ENCODE measurements at regions not wholly inside any gene's neighbourhood (a gene's known extent, or its start where the extent isn't known, plus 50 kb on each side); places are given as distances from the start of the nearest gene placed in this dataset.
"Not testable (repeated sequence)": the region's sequence is repeated elsewhere in the genome, so short reads cannot be mapped to it uniquely, and the experiment has no call there.

GRCh38 chr18:22585333-22585732 lies 167.6 kb upstream of the CTAGE1 start:
- H3K9me3 ChIP-seq (ENCODE audit: control insufficient read depth, low read depth, low read length), result no peaks in the 10 kb centered on the region
- H3K4me3 ChIP-seq (ENCODE audit: low read length), result no peak overlapping the region
- H3K4me1 ChIP-seq (ENCODE audit: control insufficient read depth, low read depth, low read length), result no peaks in the 10 kb centered on the region
- no peaks in the 10 kb centered on the region for H3K27me3 ChIP-seq (ENCODE audit: control insufficient read depth, insufficient read depth, low read length)
- no peak overlapping the region for H3K27ac ChIP-seq (ENCODE audit: low read length)
- no peak overlapping the region for H3K9ac ChIP-seq (ENCODE audit: low read length)
- no peaks in the 10 kb centered on the region for H3K36me3 ChIP-seq (ENCODE audit: control insufficient read depth, low read depth, low read length)

GRCh38 chr18:22585821-22586220 lies 168.1 kb upstream of the CTAGE1 start:
- Histone ChIP-seq H3K9me3 (ENCODE audit: control insufficient read depth, low read depth, low read length) (no peaks in the 10 kb centered on the region), H3K27me3 (ENCODE audit: control insufficient read depth, insufficient read depth, low read length) (no peaks in the 10 kb centered on the region), H3K9ac (ENCODE audit: low read length) (no peak overlapping the region), H3K36me3 (ENCODE audit: control insufficient read depth, low read depth, low read length) (no peaks in the 10 kb centered on the region), H3K27ac (ENCODE audit: low read length) (no peak overlapping the region), H3K4me3 (ENCODE audit: low read length) (no peak overlapping the region), H3K4me1 (ENCODE audit: control insufficient read depth, low read depth, low read length) (no peaks in the 10 kb centered on the region)

- no peaks in the 10 kb centered on the region for H3K36me3 ChIP-seq (ENCODE audit: control insufficient read depth, low read depth, low read length)
- no peak overlapping the region for H3K4me3 ChIP-seq (ENCODE audit: low read length)
- H3K9ac ChIP-seq (ENCODE audit: low read length), result no peak overlapping the region
- no peaks in the 10 kb centered on the region for H3K4me1 ChIP-seq (ENCODE audit: control insufficient read depth, low read depth, low read length)
- no peaks in the 10 kb centered on the region for H3K9me3 ChIP-seq (ENCODE audit: control insufficient read depth, low read depth, low read length)
- H3K27me3 ChIP-seq (ENCODE audit: control insufficient read depth, insufficient read depth, low read length), result no peaks in the 10 kb centered on the region
- H3K27ac ChIP-seq (ENCODE audit: low read length), result no peak overlapping the region
Measured at GRCh38 chr18:22591222-22591621, 173.5 kb upstream of the CTAGE1 start.

- Histone ChIP-seq H3K4me3 (ENCODE audit: low read length) (no peak overlapping the region), H3K4me1 (ENCODE audit: control insufficient read depth, low read depth, low read length) (no peaks in the 10 kb centered on the region), H3K9me3 (ENCODE audit: control insufficient read depth, low read depth, low read length) (no peaks in the 10 kb centered on the region), H3K36me3 (ENCODE audit: control insufficient read depth, low read depth, low read length) (no peaks in the 10 kb centered on the region), H3K9ac (ENCODE audit: low read length) (no peak overlapping the region), H3K27ac (ENCODE audit: low read length) (no peak overlapping the region), H3K27me3 (ENCODE audit: control insufficient read depth, insufficient read depth, low read length) (no peaks in the 10 kb centered on the region)
Measured at GRCh38 chr18:22594155-22594690, 176.5 kb upstream of the CTAGE1 start.

GRCh38 chr18:22601481-22601880 lies 183.8 kb upstream of the CTAGE1 start:
- Histone ChIP-seq H3K27ac (ENCODE audit: low read length) (no peak overlapping the region), H3K9me3 (ENCODE audit: control insufficient read depth, low read depth, low read length) (no peaks in the 10 kb centered on the region), H3K27me3 (ENCODE audit: control insufficient read depth, insufficient read depth, low read length) (no peaks in the 10 kb centered on the region), H3K4me3 (ENCODE audit: low read length) (no peak overlapping the region), H3K4me1 (ENCODE audit: control insufficient read depth, low read depth, low read length) (no peaks in the 10 kb centered on the region), H3K36me3 (ENCODE audit: control insufficient read depth, low read depth, low read length) (no peaks in the 10 kb centered on the region), H3K9ac (ENCODE audit: low read length) (no peak overlapping the region)

- H3K36me3 ChIP-seq (ENCODE audit: control insufficient read depth, low read depth, low read length); H3K27ac ChIP-seq (ENCODE audit: low read length); H3K27me3 ChIP-seq (ENCODE audit: control insufficient read depth, insufficient read depth, low read length); H3K4me3 ChIP-seq (ENCODE audit: low read length); H3K9ac ChIP-seq (ENCODE audit: low read length); H3K4me1 ChIP-seq (ENCODE audit: control insufficient read depth, low read depth, low read length); H3K9me3 ChIP-seq (ENCODE audit: control insufficient read depth, low read depth, low read length): not testable (repeated sequence)
Measured at GRCh38 chr18:22602456-22602855, 184.7 kb upstream of the CTAGE1 start.

- Histone ChIP-seq H3K27ac (ENCODE audit: low read length) (no peak overlapping the region), H3K4me1 (ENCODE audit: control insufficient read depth, low read depth, low read length) (no peaks in the 10 kb centered on the region), H3K9me3 (ENCODE audit: control insufficient read depth, low read depth, low read length) (no peaks in the 10 kb centered on the region), H3K4me3 (ENCODE audit: low read length) (no peak overlapping the region), H3K36me3 (ENCODE audit: control insufficient read depth, low read depth, low read length) (no peaks in the 10 kb centered on the region), H3K9ac (ENCODE audit: low read length) (no peak overlapping the region), H3K27me3 (ENCODE audit: control insufficient read depth, insufficient read depth, low read length) (no peaks in the 10 kb centered on the region)
Measured at GRCh38 chr18:22603902-22604301, 186.2 kb upstream of the CTAGE1 start.

- H3K36me3 ChIP-seq (ENCODE audit: control insufficient read depth, low read depth, low read length), result no peaks in the 10 kb centered on the region
- no peaks in the 10 kb centered on the region for H3K4me1 ChIP-seq (ENCODE audit: control insufficient read depth, low read depth, low read length)
- H3K9ac ChIP-seq (ENCODE audit: low read length), result no peak overlapping the region
- H3K9me3 ChIP-seq (ENCODE audit: control insufficient read depth, low read depth, low read length), result no peaks in the 10 kb centered on the region
- H3K27me3 ChIP-seq (ENCODE audit: control insufficient read depth, insufficient read depth, low read length), result no peaks in the 10 kb centered on the region
- H3K4me3 ChIP-seq (ENCODE audit: low read length), result no peak overlapping the region
- no peak overlapping the region for H3K27ac ChIP-seq (ENCODE audit: low read length)
Measured at GRCh38 chr18:22604390-22604985, 186.8 kb upstream of the CTAGE1 start.

GRCh38 chr18:22604986-22605421 lies 187.3 kb upstream of the CTAGE1 start:
- no peak overlapping the region for H3K9ac ChIP-seq (ENCODE audit: low read length)
- H3K4me3 ChIP-seq (ENCODE audit: low read length), result no peak overlapping the region
- H3K36me3 ChIP-seq (ENCODE audit: control insufficient read depth, low read depth, low read length), result no peaks in the 10 kb centered on the region
- no peaks in the 10 kb centered on the region for H3K4me1 ChIP-seq (ENCODE audit: control insufficient read depth, low read depth, low read length)
- no peaks in the 10 kb centered on the region for H3K27me3 ChIP-seq (ENCODE audit: control insufficient read depth, insufficient read depth, low read length)
- no peaks in the 10 kb centered on the region for H3K9me3 ChIP-seq (ENCODE audit: control insufficient read depth, low read depth, low read length)
- H3K27ac ChIP-seq (ENCODE audit: low read length), result no peak overlapping the region

GRCh38 chr18:22605736-22606135 lies 188.0 kb upstream of the CTAGE1 start:
- Histone ChIP-seq H3K9me3 (ENCODE audit: control insufficient read depth, low read depth, low read length) (no peaks in the 10 kb centered on the region), H3K4me3 (ENCODE audit: low read length) (no peak overlapping the region), H3K27me3 (ENCODE audit: control insufficient read depth, insufficient read depth, low read length) (no peaks in the 10 kb centered on the region), H3K36me3 (ENCODE audit: control insufficient read depth, low read depth, low read length) (no peaks in the 10 kb centered on the region), H3K4me1 (ENCODE audit: control insufficient read depth, low read depth, low read length) (no peaks in the 10 kb centered on the region), H3K9ac (ENCODE audit: low read length) (no peak overlapping the region), H3K27ac (ENCODE audit: low read length) (no peak overlapping the region)

- Histone ChIP-seq H3K36me3 (ENCODE audit: control insufficient read depth, low read depth, low read length) (no peaks in the 10 kb centered on the region), H3K4me3 (ENCODE audit: low read length) (no peak overlapping the region), H3K27me3 (ENCODE audit: control insufficient read depth, insufficient read depth, low read length) (no peaks in the 10 kb centered on the region), H3K9ac (ENCODE audit: low read length) (no peak overlapping the region), H3K9me3 (ENCODE audit: control insufficient read depth, low read depth, low read length) (no peaks in the 10 kb centered on the region), H3K4me1 (ENCODE audit: control insufficient read depth, low read depth, low read length) (no peaks in the 10 kb centered on the region), H3K27ac (ENCODE audit: low read length) (no peak overlapping the region)
Measured at GRCh38 chr18:22606563-22607283, 189.0 kb upstream of the CTAGE1 start.

GRCh38 chr18:22607284-22607635 lies 189.5 kb upstream of the CTAGE1 start:
- H3K27me3 ChIP-seq (ENCODE audit: control insufficient read depth, insufficient read depth, low read length), result no peaks in the 10 kb centered on the region

More at GRCh38 chr18:22607284-22607635, 189.5 kb upstream of the CTAGE1 start:
- Histone ChIP-seq H3K4me1 (ENCODE audit: control insufficient read depth, low read depth, low read length) (no peaks in the 10 kb centered on the region), H3K9ac (ENCODE audit: low read length) (no peak overlapping the region), H3K9me3 (ENCODE audit: control insufficient read depth, low read depth, low read length) (no peaks in the 10 kb centered on the region), H3K36me3 (ENCODE audit: control insufficient read depth, low read depth, low read length) (no peaks in the 10 kb centered on the region), H3K4me3 (ENCODE audit: low read length) (no peak overlapping the region), H3K27ac (ENCODE audit: low read length) (no peak overlapping the region)
